Coronary artery (tissue), 2 donors: ENCODE measurements at regions not wholly inside any gene's neighbourhood (a gene's known extent, or its start where the extent isn't known, plus 50 kb on each side); places are given as distances from the start of the nearest gene placed in this dataset.
A peak's percentile ranks its signal among the peaks of the same experiment; 100 is the strongest.

Experiments
- DNase-seq: peaks from one replicate; pipeline ENCODE4 v3.0.0-alpha.2; 2017; ENCODE audit warnings: low spot score
- H3K27ac ChIP-seq, 2 donors: fragments of 200-600 bp; sonication (generic); one replicate each; pipeline ENCODE4 v1.5.1; 2016 to 2019
- H3K4me3 ChIP-seq: fragments of 200-600 bp; sonication (generic); 2 replicates; pipeline ENCODE4 v1.5.1; 2016; ENCODE audit warnings: mild to moderate bottlenecking, moderate library complexity
- TF ChIP-seq, protein P1 (sequence below): fragments of 200-600 bp; sonication (generic); IDR thresholded peaks from one replicate; pipeline ENCODE4 v1.5.1; 2019; ENCODE audit warnings: antibody characterized with exemption

DNA sequence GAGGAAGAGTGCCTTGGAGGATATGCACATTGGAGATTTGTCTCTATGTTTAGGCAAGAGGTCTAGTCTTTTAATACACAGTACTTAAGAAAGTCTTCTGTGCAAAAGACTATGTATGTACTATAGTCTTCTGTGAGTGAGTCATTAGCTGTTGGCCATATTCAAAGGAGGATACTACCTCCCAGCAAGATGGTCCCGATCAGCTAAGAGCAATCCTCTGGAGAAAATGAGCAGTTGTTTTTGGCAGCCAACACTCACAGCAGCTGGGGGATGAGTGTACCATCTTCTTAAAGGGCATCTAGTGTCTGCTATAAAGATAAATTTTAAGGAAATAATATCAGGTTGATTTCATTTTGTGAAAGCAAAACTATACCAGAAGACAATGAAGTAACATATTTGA is 487.8 kb downstream of the KCTD12 start:
- H3K27ac ChIP-seq: no peak overlapping the region
- TF ChIP-seq, protein P1, sequence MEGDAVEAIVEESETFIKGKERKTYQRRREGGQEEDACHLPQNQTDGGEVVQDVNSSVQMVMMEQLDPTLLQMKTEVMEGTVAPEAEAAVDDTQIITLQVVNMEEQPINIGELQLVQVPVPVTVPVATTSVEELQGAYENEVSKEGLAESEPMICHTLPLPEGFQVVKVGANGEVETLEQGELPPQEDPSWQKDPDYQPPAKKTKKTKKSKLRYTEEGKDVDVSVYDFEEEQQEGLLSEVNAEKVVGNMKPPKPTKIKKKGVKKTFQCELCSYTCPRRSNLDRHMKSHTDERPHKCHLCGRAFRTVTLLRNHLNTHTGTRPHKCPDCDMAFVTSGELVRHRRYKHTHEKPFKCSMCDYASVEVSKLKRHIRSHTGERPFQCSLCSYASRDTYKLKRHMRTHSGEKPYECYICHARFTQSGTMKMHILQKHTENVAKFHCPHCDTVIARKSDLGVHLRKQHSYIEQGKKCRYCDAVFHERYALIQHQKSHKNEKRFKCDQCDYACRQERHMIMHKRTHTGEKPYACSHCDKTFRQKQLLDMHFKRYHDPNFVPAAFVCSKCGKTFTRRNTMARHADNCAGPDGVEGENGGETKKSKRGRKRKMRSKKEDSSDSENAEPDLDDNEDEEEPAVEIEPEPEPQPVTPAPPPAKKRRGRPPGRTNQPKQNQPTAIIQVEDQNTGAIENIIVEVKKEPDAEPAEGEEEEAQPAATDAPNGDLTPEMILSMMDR: no peak
- no peak for DNase-seq

DNA sequence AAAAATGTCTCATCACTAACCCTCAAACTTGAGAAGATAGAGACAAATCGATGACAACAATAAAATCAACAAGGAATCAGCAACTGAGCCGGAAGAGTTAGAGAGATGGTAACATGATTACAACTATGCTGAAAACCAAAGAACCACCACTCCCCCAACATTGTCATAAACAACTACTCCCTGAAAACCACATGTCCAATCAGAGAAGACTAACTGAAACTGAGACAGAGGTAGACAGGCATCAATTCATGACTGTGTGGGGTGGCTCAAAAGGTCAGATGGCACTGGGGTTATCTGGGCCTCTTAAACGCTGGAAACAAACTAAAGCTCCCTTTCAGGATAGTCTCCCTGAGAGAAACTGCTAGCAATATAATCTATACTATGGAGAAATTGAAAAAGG is 488.8 kb downstream of the KCTD12 start:
- no peak overlapping the region for H3K4me3 ChIP-seq
- DNase-seq: no peak
- TF ChIP-seq, protein P1: no peak
- H3K27ac ChIP-seq: no peak overlapping the region

More for the DNA sequence above, 487.8 kb downstream of the KCTD12 start:
- H3K4me3 ChIP-seq: no peak overlapping the region

DNA sequence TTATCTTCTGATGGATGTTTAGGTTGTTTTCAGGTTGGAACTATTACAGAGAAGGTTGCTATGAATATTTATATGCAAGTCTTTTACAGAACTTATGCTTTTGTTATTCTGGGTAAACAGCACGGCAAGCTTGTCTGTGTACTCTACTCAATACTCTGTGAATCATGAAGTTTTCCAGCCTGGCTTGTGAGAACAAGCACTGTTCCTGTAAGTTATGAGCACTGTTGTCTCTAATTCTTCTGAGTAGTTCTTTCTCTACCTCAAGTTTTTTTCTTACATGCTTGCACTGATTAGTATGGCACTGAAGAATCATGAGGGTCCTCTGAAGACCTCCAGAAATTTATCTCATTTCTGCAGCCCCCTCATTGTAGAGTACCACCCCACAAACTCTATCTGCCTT is 496.9 kb downstream of the KCTD12 start:
- Histone ChIP-seq H3K27ac (no peak overlapping the region), H3K4me3 (no peak overlapping the region)
- no peak for DNase-seq
- TF ChIP-seq, protein P1: no peak

DNA sequence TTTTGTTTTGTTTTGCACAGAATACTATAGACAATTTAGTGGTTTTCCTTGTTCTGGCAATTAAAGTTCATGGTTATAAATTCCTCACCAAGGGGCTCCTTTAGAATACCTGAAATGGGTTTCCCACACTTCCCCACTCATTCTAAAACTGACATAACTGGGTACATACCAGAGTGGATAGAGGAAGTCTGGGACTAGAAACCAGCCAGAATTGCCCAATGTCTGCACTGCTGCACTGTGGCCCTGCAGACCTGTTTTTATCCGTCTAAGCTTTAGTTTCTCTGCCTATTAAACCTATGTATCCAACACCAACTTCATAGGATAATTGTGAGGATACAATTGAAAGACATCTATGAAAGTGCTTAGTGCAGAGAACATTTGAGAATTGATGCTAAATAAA is 498.6 kb downstream of the KCTD12 start:
- TF ChIP-seq, protein P1: no peak
- Histone ChIP-seq H3K27ac (no peak overlapping the region), H3K4me3 (no peak overlapping the region)
- no peak for DNase-seq

DNA sequence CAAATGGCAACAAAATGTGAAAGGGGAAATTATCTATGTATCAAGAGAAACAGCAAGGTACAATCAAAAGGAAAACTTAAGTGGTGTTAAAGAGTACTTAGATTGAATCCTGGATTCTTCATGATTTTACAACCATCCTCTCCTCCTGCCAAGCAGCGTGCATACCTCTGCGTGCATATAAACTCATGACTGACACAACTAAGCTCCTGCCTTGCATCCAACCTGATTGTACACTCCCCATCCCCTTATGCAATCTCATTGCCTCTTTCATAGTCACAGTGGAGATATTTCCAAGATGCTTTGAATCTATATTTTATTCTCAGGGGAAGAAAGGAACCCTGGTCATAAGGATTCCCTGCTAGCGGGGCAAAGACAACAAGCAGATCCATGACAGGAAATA is 499.9 kb downstream of the KCTD12 start:
- DNase-seq: no peak
- H3K27ac ChIP-seq: no peak overlapping the region
- TF ChIP-seq, protein P1: no peak
- H3K4me3 ChIP-seq: no peak overlapping the region

DNA sequence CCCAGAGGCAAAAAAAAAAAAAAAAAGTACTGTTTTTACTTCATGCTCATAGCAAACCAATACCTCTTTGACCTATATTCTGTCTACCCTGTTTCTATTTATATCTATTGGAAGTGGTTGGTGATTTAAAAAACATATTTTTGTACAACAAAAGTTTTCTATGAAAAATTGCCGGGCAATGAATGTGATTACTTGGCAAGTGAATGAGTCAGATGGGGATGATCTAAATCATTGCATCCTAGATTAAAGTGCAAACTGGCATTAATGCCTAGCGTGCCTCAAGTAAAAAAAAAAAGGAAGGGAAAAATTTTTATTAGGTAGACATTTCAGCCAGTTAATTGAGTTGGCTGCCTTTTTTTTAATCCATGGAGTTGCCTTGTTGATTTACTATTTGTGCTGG is 500.6 kb downstream of the KCTD12 start:
- Histone ChIP-seq H3K4me3 (no peak overlapping the region), H3K27ac (no peak overlapping the region)
- TF ChIP-seq, protein P1: no peak
- DNase-seq: no peak

DNA sequence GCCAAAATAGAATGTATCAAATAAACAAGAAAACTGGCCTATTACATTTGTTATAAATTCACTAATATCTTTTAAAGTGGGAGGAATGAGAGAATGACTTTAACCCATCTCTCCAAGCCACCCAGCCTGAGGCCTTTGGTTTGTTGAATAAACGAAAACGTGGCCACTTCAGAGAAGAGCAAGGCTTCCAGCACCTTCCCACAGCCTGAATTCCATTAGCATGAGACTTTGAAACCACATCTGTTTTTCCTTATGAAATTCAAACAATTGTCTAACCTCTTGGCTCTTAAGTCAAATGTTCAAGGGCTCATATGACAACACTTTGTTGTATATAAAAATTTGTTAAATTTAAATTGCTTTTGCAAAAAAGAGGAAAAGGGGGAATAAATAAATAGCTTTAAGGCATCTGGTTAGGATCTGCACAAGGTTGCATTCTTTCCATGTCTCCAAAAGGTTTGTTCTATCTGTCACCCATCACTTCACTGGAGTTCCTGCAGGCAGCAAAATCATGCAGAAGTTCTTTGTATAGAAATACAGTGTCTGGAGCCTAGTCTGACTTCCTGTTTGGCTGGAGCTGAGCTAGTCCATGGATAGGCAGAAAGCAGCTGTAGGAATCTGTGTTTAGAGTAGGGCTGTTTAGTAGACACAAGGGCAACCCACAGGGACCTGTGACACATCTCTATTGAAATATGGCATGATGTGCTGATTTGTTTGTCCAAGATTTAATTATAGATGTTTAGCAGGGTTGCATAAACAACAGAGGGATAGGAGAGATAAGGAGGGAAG is 502.3 kb downstream of the KCTD12 start:
- Histone ChIP-seq H3K4me3 (no peak overlapping the region), H3K27ac (peak overlapping the region in 1 of 2 donors; percentile 1)
- no peak for DNase-seq
- TF ChIP-seq, protein P1: no peak
